Forelimb muscle (tissue), 1 donor: ENCODE measurements at regions not wholly inside any gene's neighbourhood (a gene's known extent, or its start where the extent isn't known, plus 50 kb on each side); places are given as distances from the start of the nearest gene placed in this dataset.
"Not testable (repeated sequence)": the region's sequence is repeated elsewhere in the genome, so short reads cannot be mapped to it uniquely, and the experiment has no call there.

Experiments used
- DNase-seq: peaks from one replicate; pipeline ENCODE4 v3.0.0-alpha.2; 2013; ENCODE audit warnings: low read depth

DNA sequence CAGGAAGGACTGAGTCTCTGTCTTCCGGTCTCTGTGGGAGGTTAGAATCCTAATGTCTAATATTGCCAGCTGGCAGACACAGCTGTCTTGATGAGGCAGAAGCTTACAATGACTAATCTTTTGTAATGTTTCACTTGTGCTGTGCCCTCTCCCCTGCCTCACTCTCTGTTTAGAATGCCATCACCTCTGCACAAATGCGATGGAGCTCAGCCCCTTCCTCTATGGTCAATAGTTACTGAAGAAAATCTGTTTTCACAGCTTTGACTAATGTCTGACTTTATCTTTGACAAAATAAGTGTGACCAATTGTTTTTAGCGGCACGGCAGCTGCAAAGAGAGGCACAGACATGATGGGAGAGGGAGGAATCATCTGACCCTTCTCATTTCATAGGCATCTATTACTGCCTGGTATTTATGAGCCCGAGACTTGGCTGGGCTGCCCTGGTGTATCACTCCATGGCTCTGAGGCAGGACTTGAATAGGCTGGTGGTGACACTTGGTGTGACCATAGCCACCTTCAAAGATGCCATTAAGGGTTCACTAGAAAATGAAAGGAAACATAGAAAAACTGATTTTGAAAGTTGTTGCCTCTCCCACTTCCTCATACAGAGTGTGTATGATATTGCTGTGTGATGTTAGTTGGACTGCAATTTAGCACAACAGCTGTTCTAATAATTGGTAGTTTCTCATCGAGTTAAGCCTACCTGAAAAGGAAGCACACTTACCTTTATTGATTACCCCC is 163.2 kb upstream of the NBPF11 start:
- DNase-seq: no peak

DNA sequence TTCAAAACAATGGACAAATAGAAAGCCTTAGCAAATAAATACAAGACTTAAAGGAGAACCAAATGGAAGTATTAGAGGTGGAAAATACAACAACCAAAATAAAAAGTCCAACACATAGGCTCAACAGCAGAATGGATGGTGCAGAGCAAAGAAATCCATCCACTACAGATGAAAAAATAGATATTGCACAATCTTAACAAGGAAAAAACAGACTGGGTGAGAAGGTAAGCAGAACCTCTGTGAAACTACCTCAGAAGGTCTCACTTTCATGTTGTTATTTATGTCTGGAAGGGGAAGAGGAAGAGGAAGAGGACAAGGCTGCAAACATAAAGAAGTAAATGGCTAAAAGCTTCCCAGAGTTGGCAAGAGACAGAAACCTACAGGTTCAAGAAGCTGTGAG is 158.7 kb upstream of the NBPF11 start:
- DNase-seq: no peak

DNA sequence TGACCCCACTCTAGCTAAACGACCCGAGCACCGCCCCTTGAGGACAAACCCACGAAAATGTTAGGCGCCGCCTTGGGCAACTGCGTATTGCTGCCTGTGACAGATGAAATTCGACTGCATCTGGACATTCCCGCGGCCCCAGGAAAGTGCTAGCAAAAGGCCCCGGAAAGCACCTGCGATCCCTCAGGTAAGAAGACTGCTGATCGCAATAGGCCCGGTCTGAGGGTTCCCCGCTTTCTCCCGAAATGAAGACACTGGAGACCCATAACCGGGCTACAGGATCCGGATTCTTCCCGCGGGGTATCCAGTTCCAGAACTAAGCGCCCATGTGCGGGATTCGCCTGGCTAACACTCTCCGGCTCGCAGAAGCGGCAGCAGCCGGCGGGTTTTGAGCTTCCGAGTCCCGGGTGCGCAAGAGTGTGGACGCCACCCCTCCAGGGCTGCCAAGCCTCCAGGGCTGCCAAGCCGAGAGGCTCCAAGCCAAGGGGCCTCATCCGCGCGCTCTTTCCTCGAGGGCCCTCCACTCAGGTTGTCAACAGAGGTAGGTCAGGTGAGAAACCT is 157.9 kb upstream of the NBPF11 start:
- DNase-seq: no peak

DNA sequence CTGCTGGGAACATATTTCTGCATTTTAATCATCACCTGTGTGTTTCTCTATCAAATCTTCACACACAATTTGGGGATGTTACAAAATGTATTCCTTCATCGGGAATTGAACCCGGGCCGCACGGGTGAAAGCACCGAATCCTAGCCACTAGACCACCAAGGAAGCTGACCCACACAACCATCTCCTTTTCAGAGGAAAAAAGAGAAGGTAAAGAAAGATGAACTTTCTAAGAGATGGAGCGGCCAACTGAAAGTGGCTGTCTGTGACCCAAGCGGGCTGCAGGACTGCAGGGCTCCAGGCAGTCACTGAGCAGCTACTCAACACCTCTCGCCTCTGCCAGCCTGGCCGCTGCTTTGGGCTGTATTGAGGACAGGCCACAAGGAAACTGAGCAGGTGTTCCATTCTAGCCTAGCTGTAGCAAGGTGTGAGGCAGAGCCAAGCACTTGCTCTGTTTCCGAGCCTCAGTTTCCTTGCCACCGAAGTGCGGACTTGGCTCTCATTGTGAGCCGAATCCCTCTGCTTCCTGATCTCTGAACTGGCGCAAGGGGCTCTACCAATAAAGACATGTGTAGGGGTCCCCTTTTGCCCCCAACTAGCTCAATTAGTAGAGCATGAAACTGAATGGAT is 156.9 kb upstream of the NBPF11 start:
- no peak for DNase-seq

DNA sequence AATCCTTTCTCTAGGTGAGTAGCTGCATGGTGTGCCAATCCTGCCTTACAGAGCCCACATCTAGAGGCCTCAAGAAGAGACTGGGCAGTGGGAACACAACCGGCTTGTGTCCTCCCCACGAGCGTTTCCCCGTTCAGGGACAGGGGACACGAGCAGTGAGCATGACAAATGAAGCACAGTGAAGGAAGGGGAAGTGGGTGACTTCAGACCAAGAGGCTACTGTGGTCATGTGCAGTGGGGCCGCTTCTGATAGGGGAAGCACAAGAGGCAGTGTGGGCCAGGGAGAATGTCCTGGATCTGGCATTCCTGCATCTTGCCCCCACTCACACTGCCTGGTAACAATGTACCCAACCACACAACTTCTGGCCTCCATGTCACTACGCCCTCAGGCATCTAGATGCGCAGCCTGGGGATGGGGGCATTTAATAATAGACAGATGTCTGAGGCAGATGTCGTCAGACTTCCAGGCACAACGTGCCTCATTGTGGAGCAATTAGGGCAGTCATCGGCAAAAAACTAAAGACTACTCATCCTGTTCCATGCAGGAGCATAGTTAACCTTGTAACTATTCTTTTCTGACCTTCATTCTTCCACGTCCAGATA is 155.6 kb upstream of the NBPF11 start:
- no peak for DNase-seq

DNA sequence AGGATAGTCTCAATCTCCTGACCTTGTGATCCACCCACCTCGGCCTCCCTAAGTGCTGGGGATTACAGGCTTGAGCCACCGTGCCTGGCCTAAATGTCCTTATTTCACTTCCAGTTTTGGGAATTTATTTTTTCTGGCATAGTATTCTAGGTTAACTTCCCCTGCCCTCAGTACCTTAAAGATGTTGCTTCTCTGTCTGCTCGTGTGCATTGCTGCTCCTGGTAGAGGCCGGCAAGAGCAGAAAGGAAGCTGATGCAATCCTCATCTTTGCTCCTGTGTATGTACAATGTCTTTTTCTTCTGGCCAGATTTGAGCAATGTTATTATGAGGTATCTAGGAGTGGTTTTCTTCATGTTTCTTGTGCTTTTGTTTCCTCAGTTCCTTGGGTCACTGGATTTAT is 152.9 kb upstream of the NBPF11 start:
- not testable (repeated sequence) for DNase-seq

DNA sequence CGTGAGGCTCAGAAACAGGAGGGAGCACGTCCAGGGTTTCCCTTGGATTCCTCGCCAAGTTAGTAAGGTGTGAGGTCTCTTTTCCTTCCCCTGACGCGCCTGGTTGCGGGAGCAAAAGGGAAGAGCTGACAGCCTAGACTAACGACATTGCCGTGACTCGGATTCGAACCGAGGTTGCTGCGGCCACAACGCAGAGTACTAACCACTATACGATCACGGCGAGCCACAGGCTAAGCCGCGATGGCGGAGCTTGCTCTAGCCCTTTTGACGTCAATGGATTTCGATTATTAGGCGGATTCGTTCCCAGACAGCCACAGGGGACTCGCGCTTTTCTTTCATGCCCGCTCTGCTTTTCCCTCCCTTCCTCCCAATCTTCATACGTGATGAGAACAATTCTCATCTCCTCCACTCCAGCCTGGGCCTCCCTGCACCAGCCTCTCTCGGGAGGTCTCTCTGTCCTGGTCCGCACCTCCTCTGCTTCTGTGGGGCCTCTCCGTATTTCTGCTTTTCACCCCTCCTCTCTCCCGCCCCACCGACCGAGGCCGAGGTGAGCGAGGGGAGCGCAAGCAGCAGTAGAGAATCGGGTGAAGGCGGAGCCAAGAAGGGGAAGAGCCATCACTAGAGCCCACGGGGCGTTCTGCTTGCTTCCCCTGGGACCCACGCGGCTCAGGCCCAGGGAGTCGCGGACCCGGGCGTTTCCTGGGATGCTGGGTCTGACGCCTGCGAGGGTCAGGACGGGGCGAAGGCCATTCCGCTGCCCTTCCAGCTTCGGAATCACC is 150.7 kb upstream of the NBPF11 start:
- DNase-seq: not testable (repeated sequence)

DNA sequence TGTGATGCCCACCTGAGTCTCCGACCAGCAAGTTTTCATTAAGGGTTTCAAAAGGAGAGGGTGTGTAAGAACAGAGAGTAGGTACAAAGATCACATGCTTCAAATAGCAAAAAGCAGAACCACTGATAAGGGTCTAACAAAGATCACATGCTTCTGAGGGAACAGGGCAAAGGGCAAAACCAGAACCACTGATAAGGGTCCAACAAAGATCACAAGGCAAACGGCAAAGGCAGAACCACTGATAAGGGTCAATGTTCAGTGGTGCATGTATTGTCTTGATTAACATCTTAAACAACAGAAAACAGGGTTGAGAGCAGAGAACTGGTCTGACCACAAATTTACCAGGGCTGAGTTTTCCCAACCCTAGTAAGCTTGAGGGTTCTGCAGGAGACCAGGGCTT is 145.8 kb upstream of the NBPF11 start:
- not testable (repeated sequence) for DNase-seq

DNA sequence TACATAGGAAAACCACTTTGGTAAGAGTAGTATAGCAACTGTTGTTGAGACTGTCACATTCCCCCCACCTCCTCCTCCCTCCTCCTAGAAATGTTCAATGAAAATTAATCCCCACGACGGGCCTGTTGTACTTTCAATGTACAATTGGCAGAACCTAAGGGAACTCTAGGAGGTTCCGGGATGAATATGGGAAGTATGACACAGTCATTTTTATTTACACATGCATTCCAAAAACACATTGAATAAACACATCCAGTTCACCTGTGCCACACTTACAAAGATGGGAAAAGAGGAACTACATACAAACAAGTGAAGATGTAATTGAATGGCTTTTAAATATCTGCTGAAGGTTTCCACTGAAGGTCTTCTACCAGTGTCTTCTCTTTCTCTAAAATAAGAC is 144.4 kb upstream of the NBPF11 start:
- DNase-seq: no peak

DNA sequence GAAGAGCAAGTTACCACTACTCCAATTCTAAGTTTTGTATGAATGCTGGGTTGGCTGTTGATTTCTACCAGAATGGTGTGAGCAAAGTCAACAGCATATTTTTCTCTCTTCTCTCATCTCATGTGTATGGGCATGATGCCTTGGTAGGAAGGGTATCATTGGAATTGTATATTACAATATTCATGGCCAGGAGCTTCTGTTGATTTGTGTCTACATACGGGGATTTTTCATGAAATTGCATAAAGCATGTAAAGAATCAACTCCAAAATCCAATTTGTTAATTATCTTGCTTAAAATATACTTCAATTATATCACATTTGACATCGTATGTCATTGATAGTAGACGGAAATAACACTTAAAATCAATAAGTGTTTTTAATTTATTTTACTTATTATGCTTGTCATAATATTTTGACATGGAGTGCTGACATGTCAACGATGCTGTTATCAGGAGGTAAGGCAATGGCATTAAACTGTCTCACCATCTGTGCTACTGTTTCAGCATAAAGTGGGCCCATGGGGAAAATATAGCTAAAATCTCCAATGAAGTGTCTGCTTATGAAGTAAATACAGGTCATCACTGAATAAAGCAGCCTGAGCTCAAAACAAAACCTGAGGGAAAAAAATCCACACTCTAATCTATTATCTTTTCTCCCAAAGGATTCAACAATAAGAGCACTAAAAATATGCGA is 142.2 kb upstream of the NBPF11 start:
- DNase-seq: no peak

DNA sequence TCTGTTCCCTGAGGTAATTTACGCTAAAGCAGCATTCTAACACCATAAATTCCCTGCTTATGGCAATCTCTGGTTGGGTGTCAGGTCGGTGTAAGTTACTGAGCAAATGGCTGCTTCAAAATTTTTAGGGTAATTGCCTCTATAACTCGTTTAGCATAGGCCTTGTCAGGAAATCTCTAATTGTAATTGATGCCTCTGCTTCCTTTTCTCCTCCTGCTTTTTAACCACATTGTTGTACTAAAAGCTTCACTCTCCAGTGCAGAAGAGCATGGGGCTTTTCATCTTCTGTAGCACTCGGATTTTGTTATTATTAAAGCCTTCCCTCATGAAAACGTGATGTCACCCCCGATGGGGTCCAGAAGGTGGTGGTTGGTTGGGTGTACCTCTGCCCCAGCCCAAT is 141.6 kb upstream of the NBPF11 start:
- DNase-seq: no peak

DNA sequence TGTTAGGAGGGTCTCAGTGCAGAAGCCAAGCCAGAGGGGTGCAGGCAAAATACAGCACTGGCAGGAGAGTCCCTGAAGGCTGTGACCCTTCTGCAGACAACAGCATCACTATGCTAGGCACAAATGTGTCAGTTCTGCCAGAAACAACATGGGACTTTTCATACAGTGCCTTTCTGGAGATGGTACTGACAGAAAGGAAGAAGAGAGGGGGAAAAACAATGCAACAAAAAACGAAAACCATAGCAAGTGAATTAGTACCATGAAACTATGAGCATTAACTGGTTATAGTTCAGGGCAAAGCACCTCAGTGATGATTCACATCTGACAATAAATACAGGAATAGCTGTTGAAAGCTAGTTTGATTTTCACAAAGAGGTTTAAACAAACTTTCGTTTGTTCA is 140.8 kb upstream of the NBPF11 start:
- no peak for DNase-seq

DNA sequence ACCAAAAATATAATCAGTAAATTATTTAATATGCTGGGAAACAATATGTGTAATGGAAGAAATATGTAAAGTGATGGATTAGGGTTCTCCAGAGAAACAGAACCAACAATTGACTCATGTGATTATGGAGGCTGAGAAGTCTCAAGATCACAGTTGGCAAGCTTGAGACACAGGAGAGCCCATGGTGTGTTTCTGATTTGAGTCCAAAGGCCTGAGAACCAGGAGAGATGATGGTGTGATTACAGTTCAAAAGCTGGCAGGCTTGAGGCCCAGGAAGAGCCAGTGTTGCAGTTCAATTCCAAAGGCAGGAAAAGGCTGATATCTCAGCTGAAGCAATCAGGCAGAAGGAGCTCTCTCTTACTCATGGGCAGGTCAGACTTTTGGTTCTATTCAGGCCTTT is 138.8 kb upstream of the NBPF11 start:
- no peak for DNase-seq

DNA sequence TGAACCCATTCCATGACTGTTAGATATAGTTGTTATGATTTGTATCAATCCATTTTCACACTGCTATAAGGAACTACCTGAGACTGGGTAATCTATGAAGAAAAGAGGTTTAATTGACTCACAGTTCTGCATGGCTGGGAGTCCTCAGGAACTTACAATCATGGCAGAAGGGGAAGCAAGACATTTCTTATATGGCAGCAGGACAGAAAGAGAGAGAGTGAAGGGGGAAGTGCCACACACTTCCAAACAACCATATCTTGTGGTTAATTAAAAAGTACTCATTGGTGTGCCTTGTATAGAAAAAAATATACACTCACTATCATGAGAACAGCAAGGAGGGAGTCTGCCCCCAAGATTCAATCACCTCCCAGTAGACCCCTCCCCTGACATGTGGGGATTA is 137.6 kb upstream of the NBPF11 start:
- DNase-seq: no peak

DNA sequence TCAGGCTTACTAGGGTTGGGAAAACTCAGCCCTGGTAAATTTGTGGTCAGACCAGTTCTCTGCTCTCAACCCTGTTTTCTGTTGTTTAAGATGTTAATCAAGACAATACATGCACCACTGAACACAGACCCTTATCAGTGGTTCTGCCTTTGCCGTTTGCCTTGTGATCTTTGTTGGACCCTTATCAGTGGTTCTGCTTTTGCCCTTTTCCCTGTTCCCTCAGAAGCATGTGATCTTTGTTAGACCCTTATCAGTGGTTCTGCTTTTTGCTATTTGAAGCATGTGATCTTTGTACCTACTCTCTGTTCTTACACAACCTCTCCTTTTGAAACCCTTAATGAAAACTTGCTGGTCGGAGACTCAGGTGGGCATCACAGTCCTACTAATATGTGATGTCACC is 133.9 kb upstream of the NBPF11 start:
- not testable (repeated sequence) for DNase-seq

DNA sequence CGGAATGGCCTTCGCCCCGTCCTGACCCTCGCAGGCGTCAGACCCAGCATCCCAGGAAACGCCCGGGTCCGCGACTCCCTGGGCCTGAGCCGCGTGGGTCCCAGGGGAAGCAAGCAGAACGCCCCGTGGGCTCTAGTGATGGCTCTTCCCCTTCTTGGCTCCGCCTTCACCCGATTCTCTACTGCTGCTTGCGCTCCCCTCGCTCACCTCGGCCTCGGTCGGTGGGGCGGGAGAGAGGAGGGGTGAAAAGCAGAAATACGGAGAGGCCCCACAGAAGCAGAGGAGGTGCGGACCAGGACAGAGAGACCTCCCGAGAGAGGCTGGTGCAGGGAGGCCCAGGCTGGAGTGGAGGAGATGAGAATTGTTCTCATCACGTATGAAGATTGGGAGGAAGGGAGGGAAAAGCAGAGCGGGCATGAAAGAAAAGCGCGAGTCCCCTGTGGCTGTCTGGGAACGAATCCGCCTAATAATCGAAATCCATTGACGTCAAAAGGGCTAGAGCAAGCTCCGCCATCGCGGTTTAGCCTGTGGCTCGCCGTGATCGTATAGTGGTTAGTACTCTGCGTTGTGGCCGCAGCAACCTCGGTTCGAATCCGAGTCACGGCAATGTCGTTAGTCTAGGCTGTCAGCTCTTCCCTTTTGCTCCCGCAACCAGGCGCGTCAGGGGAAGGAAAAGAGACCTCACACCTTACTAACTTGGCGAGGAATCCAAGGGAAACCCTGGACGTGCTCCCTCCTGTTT is 128.9 kb upstream of the NBPF11 start:
- not testable (repeated sequence) for DNase-seq

DNA sequence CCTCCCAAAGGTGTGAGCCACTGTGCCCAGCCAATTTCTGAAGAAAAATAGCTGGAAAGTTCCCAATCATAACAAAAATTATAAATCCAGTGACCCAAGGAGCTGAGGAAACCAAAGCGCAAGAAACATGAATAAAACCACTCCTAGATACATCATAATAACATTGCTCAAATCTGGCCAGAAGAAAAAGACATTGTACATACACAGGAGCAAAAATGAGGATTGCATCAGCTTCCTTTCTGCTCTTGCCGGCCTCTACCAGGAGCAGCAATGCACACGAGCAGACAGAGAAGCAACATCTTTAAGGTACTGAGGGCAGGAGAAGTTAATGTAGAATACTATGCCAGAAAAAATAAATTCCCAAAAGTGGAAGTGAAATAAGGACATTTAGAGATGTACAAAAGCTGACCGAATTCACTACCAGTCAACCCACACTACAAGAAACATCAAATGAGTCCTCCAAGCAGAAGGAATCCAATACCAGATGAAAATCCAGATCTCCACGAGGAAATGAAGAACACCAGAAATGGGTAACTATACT is 127.0 kb upstream of the NBPF11 start:
- DNase-seq: not testable (repeated sequence)

DNA sequence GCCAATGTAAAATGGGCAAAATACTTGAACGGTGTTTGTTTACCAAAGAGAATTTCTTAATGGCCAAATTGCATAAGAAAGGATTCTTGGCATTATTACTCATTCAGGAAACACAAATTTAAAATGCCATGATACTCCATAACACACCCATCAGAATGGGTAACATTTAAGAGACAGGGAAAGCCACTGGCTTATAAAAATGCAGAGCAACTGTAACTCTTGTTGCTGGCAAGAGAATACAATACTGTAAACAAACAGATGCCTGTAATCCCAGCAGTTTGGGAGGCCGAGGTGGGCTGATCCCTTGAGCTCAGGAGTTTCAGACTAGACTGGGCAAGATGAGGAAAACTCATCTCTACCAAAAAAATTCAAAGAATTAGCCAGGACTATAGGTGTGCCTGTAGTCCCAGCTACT is 125.8 kb upstream of the NBPF11 start:
- not testable (repeated sequence) for DNase-seq

DNA sequence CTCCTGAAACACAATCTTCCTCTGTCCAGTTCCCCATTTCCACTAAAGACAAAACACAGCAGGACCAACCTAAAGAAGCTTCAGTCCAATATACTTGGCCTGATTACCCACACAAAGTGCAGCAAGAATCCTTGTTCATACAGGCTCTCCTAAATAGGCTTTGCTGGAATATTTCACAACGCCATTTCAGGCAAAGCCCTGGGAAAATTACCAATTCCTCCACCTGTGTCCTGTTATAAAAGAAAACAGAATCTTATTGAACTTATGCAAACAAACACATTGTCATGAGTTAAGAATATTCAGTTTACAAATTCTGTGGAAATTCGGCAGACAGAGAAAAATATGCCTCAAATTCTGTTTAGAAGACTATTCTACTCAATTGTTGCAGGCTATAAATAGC is 115.0 kb upstream of the NBPF11 start:
- DNase-seq: not testable (repeated sequence)
